ENCODE measurements at regions not wholly inside any gene's neighbourhood (a gene's known extent, or its start where the extent isn't known, plus 50 kb on each side); places are given as distances from the start of the nearest gene placed in this dataset.

DNA sequence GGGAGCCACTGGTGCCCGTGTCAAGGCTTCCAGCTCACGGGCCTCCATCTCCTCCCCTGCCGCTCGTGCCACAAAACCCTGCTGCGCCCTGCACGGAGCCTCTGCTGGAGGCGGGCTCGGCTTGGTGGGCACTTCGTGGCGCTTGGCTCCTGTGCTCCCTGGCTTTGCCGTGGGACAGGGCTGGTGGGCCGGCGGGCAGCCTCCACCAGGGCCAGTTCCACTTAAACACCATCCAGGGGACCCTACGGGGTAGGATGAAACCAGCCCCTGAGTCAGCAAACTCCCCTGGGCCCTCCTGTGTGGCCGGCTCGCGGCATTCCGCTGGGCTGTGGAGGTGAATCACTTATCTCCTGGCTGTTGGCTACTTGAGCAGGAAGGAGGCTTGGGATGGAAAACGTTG lies 1304.6 kb downstream of the BRD1 start:
- no peak overlapping the region for H3K27ac ChIP-seq
- TF ChIP-seq, protein P1, sequence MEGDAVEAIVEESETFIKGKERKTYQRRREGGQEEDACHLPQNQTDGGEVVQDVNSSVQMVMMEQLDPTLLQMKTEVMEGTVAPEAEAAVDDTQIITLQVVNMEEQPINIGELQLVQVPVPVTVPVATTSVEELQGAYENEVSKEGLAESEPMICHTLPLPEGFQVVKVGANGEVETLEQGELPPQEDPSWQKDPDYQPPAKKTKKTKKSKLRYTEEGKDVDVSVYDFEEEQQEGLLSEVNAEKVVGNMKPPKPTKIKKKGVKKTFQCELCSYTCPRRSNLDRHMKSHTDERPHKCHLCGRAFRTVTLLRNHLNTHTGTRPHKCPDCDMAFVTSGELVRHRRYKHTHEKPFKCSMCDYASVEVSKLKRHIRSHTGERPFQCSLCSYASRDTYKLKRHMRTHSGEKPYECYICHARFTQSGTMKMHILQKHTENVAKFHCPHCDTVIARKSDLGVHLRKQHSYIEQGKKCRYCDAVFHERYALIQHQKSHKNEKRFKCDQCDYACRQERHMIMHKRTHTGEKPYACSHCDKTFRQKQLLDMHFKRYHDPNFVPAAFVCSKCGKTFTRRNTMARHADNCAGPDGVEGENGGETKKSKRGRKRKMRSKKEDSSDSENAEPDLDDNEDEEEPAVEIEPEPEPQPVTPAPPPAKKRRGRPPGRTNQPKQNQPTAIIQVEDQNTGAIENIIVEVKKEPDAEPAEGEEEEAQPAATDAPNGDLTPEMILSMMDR (conservative IDR thresholded peaks at IDR 0.05): no peak

DNA sequence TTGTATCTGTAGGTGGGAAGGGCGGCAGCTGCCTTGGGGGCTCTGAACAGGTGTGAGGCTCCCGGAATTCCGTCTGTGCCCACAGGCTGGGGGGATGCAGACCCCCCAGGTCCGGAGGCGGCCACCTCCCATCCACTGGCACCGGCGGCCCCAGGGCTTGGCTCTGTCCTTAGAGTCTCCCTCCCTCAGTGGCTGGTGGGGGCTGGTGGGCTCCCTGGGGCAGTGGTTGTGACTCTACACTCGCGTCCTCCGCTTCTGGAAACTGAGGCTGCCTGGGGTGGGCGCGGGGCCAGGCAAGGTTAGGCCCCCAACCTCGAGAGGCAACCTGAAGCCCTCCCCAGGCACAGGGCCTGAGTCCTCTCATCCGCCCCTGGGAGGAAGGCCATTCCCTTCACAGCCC lies 1305.4 kb downstream of the BRD1 start:
- H3K27ac ChIP-seq: no peak overlapping the region
- TF ChIP-seq, protein P1 (conservative IDR thresholded peaks at IDR 0.05): no peak

DNA sequence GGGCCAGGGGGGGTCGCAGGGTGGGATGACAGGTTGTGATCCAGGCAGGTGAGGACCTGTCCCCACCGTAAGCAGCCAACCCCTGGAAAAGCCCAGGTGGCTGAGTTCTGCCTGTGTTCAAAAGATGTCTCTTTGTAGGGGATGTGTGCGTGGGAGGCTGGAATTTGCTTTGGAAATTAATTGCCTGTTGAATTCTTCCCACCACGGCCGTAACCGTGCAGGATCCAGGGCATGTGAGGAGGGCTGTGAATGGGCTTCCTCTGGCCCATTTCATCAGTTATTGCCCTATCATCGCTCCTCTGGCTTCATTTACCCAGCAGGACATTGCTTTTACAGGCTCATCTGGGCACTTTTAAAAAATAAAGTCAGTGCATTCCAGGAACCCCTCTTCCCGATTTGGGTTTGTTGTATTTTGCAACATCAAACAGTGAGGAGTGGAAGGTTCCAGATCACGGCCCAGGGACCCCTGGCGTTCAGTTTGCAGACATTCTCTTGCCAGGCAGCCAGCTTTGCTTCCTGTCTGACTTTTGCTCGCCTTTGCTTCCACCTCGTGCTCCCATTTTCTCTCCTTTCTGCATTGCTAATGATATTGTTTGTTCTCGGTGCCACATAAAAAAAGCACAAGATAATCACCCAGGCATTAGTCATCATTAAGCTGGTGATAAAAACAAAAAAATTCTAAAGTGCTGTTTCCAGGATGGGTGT lies 1306.6 kb downstream of the BRD1 start:
- no peak overlapping the region for H3K27ac ChIP-seq
- TF ChIP-seq, protein P1 (conservative IDR thresholded peaks at IDR 0.05): no peak

DNA sequence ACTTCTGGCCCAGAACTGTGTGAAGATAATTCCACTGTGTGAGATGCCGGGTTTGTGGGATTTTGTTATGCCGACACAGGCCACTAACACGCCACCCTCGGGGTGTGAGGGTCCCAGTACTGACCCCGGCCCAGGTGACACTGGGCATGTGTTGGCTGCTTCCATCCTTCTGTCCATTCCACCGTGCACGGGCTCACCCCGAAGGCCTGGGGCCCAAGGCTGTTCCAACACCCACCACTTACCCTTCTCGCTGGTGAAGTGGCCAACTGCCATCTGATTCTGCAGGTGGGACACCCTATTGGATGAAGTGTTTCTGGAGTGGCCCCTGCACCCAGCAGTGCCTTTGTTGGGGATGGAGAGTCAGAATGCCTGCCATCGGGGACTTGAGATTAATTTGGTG lies 1307.5 kb downstream of the BRD1 start:
- TF ChIP-seq, protein P1 (conservative IDR thresholded peaks at IDR 0.05): no peak
- no peak overlapping the region for H3K27ac ChIP-seq

DNA sequence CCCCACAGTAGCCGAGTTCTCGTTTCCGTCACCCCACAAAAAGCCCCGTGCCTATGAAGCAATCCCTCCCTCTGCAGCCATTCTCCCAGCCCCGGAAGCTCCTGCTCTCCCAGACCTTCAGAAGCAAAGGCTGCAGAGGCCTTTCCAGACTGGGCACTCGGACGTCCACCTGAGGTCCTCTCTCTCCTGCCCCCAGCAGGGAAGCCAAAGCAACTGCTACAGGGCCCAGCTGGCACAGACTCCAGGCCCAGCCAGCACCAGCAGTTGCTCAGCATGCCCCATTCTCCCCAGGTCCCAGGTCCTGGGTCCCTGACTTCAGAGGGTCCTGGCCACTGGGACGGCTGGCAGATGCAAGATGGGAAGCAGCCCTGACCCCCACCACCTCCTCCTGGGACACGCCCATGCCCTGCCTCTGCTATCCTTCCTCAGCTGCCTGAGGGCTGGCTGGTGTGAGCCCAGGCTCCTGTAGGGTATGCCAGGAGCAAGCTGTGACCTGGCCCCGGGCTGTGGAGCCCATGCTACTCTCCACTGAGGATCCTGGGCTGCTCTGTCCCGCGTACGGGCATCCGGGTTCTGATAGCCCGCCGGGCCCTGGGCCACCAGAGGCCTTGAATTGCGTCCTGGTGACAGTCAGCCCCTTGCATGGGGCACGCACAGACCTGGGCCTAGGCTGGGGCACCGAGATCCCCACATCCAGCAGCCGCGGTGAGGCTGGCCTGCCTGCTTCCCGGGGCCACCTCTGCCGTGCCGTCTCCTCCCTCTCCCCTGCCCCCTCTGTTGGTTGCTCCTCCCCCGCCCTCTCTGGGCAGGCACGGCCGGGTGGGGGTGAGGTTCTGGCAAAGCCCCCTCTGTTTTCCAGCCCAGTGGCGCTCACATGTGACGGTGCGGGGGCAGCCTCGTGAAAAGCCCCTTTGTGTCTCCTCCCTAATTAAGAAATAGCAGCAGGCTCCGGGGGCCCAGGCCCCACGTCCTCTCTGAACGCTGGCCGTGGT lies 1310.3 kb downstream of the BRD1 start:
- TF ChIP-seq, protein P1 (conservative IDR thresholded peaks at IDR 0.05): peak; percentile 27
- H3K27ac ChIP-seq: no peak overlapping the region

DNA sequence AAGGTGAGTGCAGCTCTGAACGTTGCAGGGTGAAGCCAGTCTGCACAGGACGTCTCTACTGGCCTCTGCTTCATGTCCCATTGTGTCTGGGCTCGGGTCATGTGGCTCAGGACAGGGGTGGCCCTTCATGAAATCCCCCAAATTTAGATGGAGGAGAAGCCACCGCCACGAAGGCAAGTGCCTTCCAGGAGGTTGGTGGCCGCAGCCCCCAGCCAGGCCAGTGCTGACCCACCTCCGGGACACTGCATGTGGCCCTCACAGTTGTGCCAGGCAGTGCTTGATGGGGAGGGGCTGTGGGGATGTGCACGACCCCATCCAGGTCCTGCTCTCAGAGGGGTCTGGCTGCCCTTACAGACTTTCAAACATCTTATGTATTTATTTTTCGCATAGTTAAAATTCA lies 1311.1 kb downstream of the BRD1 start:
- TF ChIP-seq, protein P1 (conservative IDR thresholded peaks at IDR 0.05): no peak
- H3K27ac ChIP-seq: no peak overlapping the region

DNA sequence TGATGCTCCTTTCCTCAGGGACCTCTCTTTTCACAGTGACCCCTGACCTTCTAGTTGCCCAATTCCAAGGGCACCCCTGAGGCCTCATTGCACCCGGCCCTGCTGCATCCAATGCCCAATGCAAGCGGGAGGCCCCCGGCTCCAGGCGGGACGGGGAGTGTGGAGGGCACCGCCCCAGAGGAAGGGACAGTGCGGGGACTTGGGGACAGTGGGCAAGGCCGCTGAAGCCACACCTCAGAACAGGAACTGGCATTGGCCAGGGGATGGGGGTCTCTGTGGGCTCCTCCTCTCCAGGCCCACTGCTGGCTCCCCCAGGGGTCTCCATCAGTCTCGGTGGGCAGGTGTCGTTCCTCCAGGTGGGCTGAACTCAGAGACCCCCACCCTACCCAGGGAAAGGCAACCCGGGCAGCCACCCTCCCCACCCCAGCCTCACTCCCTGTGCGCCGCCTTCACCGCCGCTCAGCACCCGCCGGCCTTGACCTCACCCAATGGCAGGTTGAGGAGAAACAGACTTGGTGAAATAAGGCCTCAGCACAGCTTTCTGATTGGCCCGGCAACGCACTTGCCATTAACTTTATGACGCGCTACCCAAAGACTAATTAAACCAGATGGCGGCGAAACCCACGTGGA lies 1312.0 kb downstream of the BRD1 start:
- no peak overlapping the region for H3K27ac ChIP-seq
- TF ChIP-seq, protein P1 (conservative IDR thresholded peaks at IDR 0.05): no peak

Data from VCaP (cell line).